Renal pelvis (tissue), 1 donor: ENCODE measurements at regions not wholly inside any gene's neighbourhood (a gene's known extent, or its start where the extent isn't known, plus 50 kb on each side); places are given as distances from the start of the nearest gene placed in this dataset.
A peak's percentile ranks its signal among the peaks of the same experiment; 100 is the strongest.

ENCODE experiments used
- DNase-seq: peaks from one replicate; pipeline ENCODE4 v3.0.0-alpha.2; 2013

- DNase-seq = no peak
These were observed 104.3 kb upstream of the LINC00305 start for GRCh38 chr18:64253222-64253621.

- no peak for DNase-seq
These were observed 99.9 kb upstream of the LINC00305 start for GRCh38 chr18:64248836-64249235.

- no peak for DNase-seq
These were observed 96.4 kb upstream of the LINC00305 start for GRCh38 chr18:64245126-64245861.

- DNase-seq = no peak
These were observed 95.7 kb upstream of the LINC00305 start for GRCh38 chr18:64244571-64244970.

- DNase-seq = no peak
These were observed 91.4 kb upstream of the LINC00305 start for GRCh38 chr18:64240316-64240715.

GRCh38 chr18:64238076-64238475 is 89.2 kb upstream of the LINC00305 start:
- DNase-seq = no peak

- no peak for DNase-seq
These were observed 85.4 kb upstream of the LINC00305 start for GRCh38 chr18:64234321-64234720.

- no peak for DNase-seq
These were observed 85.0 kb upstream of the LINC00305 start for GRCh38 chr18:64233851-64234250.

GRCh38 chr18:64220941-64221340 is 72.1 kb upstream of the LINC00305 start:
- DNase-seq = no peak

- DNase-seq = peak; percentile 79
These were observed 70.6 kb upstream of the LINC00305 start for GRCh38 chr18:64219517-64219916.

- DNase-seq = no peak
These were observed 61.6 kb upstream of the LINC00305 start for GRCh38 chr18:64210401-64210949.

GRCh38 chr18:64208516-64208915 is 59.6 kb upstream of the LINC00305 start:
- DNase-seq = no peak

- no peak for DNase-seq
These were observed 58.9 kb upstream of the LINC00305 start for GRCh38 chr18:64207820-64208219.

GRCh38 chr18:64203295-64203694 is 54.4 kb upstream of the LINC00305 start:
- no peak for DNase-seq

GRCh38 chr18:64202863-64203262 is 54.0 kb upstream of the LINC00305 start:
- no peak for DNase-seq

GRCh38 chr18:64202210-64202836 is 53.4 kb upstream of the LINC00305 start:
- DNase-seq = no peak

- no peak for DNase-seq
These were observed 52.9 kb upstream of the LINC00305 start for GRCh38 chr18:64201781-64202180.

GRCh38 chr18:64199581-64199980 is 50.7 kb upstream of the LINC00305 start:
- no peak for DNase-seq
